ENCODE measurements at regions not wholly inside any gene's neighbourhood (a gene's known extent, or its start where the extent isn't known, plus 50 kb on each side); places are given as distances from the start of the nearest gene placed in this dataset.

DNA sequence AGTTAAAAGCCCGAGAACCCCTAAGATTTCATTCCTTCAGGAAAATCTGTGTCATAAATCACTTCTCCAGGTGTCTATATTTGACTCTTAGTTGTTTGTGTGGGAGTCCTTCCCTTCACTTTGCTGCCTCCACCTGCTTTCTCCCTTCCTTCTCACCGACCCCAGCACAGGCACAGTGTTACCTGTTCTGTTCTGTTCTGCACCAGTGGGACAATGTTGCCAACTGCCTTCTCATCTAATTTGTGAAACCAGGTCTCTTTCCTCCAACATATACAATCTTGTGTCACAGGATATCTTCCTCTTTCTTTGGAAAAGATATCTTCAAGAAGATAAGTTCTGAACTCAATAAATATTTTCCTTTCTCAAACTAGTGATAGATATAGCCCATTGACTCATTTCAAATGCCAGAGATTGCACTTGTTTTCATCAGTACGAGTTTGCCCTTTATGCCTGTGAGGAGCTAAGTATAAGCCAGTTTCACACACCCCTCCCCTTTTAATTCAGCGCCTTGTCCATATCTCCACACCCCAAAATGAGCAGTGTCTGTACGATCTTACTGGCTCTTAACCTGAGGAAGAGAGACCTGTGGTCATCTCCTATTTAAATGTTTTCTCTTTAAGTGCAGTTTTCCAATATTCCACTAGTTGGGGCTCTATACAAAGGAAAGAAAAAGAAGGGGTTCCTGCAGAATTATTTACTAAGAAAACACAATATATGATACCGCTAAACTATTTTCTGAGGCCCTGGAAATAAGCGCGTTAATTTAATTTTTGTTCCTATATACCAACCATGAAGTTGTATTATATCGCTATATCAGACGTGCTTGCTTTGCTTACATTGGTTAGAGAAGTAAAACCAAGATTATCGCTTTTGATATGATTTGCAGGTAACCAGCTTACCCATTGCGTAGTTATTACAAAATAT lies 81.6 kb upstream of the PREP start:
- DNase-seq (ENCODE audit: low spot score): peak; percentile 86
- in situ Hi-C loops (cut with HindIII; ENCODE audit: low sequenced_read_pairs): no loop called here

DNA sequence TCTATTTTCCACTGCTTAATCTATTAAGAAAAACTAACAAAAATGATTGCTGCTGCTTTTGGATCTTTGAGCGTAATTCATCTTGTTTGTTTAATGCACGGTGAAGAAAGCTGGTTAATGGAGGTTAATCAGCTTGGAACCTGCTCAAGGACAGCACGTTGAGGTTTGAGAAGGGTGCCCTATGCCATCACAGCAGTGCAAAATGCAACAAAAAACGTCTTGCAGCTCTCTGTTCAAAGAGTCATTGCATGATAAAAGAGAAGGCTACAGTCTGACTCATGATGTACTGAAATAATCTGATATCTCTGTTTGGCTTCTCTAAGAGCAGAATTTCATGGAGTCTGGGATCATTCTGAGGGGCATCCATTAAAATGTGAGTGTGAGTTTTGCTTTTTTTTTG lies 80.6 kb upstream of the PREP start:
- in situ Hi-C loops (cut with HindIII; ENCODE audit: low sequenced_read_pairs): no loop called here
- no peak for DNase-seq (ENCODE audit: low spot score)

DNA sequence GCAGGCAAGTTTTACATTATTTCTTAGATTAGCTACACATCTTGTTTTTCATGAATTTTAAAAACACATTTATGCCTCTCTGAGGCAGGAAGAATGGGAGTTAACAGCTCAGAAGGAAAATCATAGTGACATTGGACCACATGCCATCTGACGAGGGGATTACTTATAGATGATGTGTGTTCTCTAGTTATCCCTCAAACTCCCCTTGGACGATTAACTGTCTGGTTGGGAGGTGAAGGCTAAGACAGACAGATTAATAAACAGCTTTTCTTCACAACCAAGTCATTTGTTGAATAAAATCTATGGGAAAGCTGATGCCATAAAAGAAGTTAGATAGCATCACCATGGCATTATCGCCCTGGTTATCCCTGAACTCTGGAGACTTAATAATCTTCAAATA lies 80.0 kb upstream of the PREP start:
- in situ Hi-C loops (cut with HindIII; ENCODE audit: low sequenced_read_pairs): no loop called here

DNA sequence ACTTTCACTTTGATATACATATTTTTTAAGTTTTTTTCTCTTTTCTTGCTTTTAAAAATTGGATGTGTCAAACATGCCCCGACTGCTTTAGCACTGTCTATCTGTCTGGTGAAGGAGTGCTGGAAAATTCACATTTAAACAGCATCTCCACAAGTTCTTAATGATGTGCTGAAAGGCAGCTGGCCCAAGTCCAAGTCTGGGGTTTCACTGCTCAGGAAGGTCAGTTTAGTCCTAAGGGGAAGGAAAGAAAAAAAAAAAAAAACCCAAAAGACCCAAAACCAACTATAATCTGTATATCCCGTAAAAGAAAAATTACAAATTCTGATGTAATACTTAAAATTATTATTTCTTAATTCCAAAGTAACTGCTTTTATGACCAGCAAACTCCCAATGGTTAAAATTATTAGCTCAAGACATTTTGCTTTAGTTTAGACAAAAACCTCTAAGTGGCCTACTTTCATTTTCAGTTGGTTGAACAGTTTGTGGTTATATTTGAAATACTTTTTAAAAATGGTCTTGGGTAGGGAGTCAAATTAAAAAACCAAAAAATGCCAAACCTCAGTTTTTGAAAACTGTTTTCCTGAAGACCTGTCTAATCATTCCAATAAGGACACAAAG lies 79.5 kb upstream of the PREP start:
- in situ Hi-C loops (cut with HindIII; ENCODE audit: low sequenced_read_pairs): no loop called here
- no peak for DNase-seq (ENCODE audit: low spot score)

More for the DNA sequence above, 80.0 kb upstream of the PREP start:
- DNase-seq (ENCODE audit: low spot score): no peak

DNA sequence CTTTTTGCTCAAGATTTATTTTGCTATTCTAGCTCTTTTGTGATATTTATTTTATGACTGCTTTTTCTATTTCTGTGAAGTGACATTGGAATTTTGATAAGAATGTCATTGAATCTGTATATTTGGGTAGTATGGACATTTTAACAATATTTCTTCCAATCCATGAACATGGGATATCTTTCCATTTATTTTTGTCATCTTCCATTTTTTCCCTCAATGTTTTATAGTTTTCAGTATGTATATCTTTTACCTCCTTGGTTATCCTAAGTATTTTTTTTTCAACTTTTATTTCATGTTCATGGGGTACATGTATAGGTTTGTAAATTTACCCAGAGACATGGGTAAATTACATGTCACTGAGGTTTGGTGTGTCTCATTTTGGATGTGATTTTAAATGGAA lies 74.1 kb upstream of the PREP start:
- DNase-seq (ENCODE audit: low spot score): no peak
- in situ Hi-C loops (cut with HindIII; ENCODE audit: low sequenced_read_pairs): no loop called here

DNA sequence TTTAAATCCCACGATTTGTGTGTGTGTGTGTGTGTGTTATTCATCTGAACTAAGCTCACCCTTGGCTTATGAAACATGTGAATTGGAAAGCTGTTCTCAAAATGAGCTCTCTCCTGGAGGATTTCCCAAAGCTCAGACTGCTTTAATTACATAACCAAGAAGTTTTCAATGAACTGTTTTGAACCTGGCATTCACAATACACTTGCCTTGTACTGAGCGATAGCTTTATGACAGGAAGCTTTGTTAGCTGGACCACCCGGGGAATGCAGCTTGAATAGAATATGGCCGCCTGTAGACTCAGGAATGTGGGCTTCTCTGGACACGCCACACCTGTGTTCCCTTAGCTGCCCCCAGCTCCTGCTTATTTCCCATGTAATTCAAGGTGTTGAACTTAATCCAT lies 71.4 kb upstream of the PREP start:
- DNase-seq (ENCODE audit: low spot score): no peak
- in situ Hi-C loops (cut with HindIII; ENCODE audit: low sequenced_read_pairs): no loop called here

DNA sequence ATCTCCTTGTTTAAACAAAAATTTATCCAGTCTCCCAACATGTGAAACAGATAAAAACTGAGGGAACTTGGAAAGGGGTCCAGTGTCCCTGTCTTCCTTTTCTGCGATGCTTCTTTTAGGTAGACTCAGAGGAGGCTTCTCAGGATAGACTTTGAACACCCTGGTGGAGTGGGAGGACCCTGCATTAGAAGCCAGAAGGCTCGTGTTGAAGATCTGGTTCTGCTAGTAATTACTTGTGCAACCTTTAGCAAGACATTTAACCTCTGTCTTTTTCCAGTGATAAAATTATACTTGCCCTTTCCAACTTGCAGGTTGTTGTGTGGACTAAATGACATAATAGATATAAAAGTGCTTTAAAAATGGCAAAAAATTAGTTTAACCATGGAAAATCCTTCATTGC lies 67.1 kb upstream of the PREP start:
- in situ Hi-C loops (cut with HindIII; ENCODE audit: low sequenced_read_pairs): no loop called here
- no peak for DNase-seq (ENCODE audit: low spot score)

DNA sequence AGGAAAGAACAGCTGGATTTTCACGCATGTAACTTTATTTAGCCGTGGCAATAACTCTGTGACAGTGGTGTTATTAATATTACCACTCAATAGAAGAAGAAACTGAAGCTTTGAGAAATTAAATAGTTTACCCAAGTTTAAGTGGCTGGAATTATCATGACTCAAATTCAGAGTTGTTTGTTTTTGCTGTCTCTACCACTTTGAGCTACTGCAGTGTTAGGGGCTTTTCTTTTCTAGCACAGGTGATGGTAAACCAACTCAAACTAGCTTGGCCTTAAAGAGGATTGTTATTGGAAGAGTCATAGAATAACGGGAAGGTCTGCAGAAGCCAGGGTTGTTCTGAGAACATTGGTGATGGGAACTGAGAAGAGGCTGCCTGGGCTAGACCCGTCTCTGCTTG lies 66.0 kb upstream of the PREP start:
- DNase-seq (ENCODE audit: low spot score): no peak
- in situ Hi-C loops (cut with HindIII; ENCODE audit: low sequenced_read_pairs): no loop called here

DNA sequence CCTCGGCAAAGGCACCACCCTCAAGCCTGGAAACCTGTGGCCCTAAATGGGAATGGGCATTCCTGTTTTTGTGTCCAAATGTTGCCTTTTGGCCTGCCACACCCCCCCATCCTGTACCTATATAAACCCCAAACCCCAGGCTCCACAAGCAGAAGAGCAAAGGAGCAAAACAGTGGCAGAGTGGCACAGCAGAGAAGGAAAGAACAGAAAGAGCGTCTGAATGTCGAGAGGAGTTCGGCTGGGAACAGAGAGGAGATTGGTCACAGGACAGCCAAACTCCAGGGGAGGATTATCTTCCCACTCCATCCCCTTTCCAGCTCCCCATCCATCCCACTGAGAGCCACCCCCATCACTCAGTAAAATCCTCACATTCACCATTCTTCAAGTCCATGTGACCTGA lies 58.0 kb upstream of the PREP start:
- in situ Hi-C loops (cut with HindIII; ENCODE audit: low sequenced_read_pairs): no loop called here
- DNase-seq (ENCODE audit: low spot score): no peak

DNA sequence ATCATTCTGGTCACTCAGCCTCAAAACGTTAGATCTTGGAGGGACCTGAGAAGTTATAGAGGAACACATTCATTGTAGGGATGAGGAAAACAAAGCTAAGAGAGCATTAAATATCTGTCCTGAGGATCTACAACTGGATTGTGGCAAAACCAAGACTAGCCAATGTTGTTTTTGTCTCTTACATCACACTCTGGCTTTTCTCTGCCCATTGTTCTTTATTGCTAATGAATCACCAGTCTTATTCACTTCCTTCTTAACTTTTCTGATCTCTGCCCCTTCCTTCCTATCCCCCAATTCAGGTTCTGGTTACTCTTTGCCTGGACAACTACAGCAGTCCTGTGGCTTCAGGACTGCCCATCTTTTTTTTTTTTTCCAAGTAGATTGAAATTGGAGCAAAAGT lies 57.0 kb upstream of the PREP start:
- DNase-seq (ENCODE audit: low spot score): no peak
- in situ Hi-C loops (cut with HindIII; ENCODE audit: low sequenced_read_pairs): no loop called here

DNA sequence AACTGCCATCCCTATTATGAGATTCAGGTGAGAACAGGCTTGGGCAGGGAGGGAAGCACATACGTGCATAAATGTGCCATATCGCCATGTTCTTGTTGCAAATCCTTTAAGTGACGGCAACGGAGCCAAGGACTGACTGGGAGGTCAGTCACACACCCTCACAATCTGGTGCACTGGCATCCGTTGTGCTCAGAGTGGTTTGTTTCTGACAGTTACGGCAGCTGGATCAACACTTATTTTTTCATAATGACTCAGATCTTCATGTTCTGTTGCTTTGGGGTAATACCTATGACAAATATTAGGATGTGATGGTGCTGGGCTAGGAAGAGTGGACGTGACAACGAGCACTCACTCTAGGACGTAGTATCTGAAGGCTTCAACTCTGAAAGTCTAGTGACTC lies 56.2 kb upstream of the PREP start:
- in situ Hi-C loops (cut with HindIII; ENCODE audit: low sequenced_read_pairs): no loop called here
- DNase-seq (ENCODE audit: low spot score): no peak

DNA sequence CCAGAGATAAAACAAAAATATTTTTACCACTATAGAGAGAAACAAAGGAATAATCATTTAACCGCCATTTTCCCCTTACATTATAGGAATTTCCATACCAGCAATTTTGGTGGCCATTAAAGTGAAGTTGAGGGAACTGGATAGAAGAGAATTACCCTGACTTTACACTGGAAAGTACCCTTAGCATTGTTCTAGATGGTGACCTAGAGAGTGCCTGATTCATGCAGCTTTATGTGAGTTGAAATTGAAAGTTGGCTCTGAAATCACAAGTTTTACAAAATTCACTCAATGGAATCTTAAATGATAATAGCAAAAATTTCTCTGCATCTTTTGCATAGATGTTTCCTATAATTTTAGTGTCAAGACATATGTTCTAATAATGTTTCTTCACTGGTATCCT lies 55.7 kb upstream of the PREP start:
- in situ Hi-C loops (cut with HindIII; ENCODE audit: low sequenced_read_pairs): no loop called here
- DNase-seq (ENCODE audit: low spot score): no peak

DNA sequence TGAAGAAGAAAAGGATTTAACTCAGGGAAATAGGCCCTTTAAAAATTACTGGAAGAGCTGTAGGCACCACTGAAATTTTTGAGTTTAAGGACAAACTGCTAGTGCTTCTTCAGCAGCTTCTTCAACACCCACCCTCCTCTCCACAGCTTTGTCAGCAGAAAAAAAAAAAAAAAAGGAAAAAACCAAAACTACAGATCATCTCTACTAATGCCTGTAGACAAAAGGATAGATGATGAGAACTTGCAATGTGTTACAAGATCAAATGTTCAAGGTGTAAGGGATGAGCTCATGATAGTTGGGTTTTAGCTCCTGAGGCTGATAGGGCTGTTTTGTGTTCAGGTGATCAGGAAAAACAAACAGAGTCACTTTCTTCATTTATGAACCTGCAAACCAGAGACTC lies 55.2 kb upstream of the PREP start:
- DNase-seq (ENCODE audit: low spot score): no peak
- in situ Hi-C loops (cut with HindIII; ENCODE audit: low sequenced_read_pairs): no loop called here

DNA sequence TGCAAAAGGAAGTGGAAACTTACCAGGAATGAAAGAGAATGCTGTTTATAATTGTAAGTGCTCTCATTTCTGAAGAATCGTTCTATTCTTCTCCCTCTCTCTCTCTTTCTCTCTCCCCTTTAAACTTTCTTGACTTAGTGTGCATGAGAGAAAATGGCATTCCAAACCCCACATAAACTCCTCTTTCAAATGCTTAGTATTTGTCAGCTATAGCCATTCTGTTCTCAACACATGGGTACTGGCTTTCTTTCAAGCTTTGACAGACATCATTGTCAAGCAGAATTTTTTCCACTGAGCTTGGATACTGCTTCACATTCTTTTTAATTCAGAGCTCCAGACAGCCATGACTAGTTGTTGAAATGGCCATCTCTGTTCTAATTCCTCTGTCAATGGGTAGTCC lies 51.1 kb upstream of the PREP start:
- peak; percentile 9 for DNase-seq (ENCODE audit: low spot score)
- in situ Hi-C loops (cut with HindIII; ENCODE audit: low sequenced_read_pairs): no loop called here

DNA sequence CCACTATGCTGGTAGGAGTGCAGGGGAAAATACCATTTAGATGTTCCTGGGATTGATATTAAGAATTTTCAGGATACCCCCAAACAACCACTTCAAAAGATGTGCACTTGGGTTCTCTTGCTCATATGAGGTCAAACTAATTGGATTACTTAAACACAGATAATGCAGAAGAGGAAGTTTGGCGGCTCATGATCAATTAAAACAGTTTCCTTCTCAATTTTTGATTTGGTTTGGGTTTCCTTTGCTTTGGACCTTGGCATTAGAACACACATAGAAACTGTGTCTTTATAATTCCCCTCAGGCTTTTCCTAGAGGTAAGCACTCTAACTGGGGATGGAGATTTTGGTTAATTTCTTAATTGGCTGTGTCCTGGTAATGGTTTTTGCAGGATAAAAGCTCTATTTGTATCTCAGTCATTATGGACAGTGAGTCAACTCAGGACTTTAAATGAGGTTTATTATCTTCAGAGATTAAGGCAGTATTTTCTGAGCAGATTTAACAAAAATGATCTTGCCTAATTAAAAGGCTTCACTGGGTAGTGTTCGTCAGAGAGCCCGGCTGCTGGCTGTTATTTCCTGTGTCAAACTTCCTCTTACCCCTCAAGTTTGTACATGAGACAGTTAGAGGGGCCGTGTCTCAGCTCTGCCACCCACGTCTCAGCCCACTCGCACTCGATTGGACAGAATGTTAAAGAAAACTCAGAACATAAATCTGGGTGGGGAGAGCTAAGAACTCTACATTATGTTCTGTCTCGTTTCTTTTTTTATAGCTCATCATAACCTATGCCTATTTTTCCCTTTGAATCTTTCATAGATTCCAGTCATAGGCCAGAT lies 50.3 kb upstream of the PREP start:
- DNase-seq (ENCODE audit: low spot score): no peak
- in situ Hi-C loops (cut with HindIII; ENCODE audit: low sequenced_read_pairs): no loop called here
